Stimulated activated CD4-positive, alpha-beta T cell treated with anti-CD3 and anti-CD28 coated beads, Interleukin-12 subunit alpha, Interleukin-12 subunit beta, amount 100 ng/mL, for 4 hours (primary cell): ENCODE measurements at regions not wholly inside any gene's neighbourhood (a gene's known extent, or its start where the extent isn't known, plus 50 kb on each side); places are given as distances from the start of the nearest gene placed in this dataset.

Source experiments
- DNase-seq: peaks from one replicate; pipeline ENCODE4 v3.0.0-alpha.2; 2020

DNA sequence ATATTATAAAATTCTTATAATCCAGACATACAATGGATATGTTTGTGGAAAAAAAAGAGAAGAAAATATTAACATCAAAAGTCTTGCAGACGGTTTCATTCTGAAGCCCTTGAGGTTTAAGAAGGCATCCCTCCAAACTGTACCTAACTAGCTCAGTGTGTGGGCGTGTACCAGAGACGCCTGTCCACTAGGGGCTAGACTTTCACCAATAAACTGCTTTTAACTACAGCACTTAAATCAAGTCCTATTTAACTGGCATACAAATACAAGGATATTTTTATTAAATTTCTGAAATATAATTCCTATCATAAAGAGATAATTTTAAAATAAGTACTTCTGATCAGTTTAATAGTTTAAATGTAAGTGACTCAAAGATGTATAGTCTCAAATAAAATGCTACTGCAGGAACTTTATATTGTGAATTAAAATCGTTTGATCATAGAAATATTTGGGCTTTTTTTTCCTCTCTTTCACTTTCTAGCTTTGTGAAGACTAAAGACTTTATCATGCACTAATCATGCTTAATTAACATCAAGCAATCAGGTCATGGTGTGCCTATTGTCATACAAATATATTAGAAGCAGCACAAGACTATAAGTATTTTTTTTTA, 437.7 kb downstream of the SATB2 start:
- no peak for DNase-seq

DNA sequence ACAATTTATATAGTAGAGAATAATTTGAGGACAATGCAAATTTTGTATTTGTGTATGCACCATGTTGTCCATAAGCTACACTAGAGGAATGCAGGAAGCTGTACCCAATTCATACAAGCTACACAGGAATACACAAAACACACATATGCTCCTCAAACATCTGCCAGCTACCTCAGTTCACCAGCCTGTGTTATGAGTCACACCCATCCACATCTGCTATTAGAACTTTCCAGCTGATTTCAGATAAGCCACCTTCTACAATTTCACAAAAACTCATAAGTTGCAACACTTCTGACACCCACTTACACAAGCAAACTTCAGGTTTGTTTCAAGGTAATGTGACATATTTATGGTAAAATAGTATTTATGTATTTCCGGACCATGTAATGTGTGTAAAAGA, 438.9 kb downstream of the SATB2 start:
- DNase-seq, result no peak

DNA sequence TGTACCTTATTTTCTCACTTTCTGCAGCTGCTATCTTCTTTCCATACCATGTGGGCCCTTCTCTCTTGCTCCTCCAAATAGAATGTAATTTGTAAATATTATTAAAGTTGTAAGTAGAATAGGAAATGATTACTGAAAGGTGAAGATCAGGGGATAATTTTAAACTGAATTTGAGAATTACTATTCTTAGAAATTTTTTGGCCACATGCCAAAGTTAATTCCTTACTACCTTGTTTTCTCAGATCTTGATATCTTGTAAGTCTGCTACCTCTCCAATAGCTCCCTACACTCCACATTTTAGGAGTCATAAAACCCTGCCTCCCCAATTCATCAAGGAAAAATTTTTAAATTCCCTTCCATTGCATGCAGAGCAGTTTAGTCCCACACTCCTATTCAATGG, 442.7 kb downstream of the SATB2 start:
- no peak for DNase-seq

DNA sequence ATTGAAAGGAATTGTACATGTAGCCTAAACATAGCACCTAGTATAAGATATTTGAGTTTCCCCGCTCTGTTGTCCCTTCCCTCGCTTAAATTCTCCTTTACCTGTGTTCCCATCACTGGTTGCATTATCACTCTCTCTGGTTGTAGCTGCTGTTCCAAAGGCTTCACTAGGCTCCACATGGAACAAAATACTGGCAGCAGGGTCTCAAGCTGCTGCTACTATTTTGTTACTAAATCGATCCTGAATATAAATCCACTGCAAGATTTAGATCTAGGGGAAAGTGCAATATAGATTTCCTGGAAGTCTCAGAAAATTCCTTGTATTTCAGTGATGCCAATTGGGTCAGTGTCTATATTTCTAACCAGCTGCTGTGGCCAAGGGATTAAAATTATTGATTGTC, 443.5 kb downstream of the SATB2 start:
- no peak for DNase-seq

DNA sequence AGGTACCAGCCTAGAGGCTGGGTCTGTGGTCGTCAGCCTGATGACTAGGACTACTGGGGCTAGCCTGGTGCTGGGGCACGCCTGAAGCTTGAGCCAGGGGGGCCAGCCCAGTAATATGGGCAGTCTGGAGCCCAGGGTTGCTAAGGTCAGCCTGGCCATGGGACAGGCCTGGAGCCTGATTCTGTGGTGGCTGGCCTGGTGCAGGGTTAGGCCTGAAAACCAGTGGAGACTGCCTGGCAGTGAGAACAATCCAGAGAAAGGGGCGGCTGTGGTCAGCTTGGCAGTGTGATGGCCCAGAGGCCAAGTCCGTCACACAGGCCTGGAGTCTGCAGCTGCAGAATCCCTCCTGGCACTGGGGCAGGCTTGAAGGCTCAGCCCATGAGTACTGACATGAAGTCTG, 445.8 kb downstream of the SATB2 start:
- DNase-seq, result no peak

DNA sequence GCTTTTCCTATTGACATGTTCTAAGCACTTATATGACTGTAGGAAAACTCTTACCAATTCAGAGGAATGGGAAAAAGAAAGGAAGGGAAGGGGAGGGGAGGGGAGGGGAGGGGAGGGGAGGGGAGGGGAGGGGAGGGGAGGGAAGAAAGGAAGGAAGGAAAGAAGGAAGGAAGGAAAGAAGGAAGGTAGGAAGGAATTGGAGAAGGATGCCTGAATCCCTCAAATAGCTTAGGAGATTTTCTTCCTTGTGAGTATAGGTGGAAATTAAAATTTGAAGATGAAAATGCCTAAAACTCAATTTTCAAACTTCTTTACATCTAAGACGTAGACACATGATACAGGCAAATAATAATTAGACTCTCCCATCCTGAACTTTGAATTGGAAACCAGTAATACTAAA, 463.1 kb downstream of the SATB2 start:
- no peak for DNase-seq

DNA sequence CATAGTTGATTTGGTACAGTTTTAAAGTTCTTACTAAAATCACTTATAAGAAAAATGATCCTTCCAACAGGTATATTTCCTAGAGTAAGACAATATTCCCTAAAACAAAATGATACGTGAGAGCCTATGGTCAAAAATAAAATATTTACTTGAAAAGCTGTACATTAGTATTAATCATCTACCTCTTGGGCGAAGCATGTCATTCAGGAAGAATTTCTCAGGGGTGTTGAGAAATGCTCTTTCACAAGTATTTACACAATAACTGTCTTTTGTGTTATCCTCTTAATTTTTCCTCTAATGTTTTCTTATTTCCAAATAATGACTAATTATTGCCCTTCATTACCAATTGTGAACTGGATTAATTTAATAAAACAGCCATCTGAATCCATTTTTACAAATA, 466.3 kb downstream of the SATB2 start:
- DNase-seq, result no peak

DNA sequence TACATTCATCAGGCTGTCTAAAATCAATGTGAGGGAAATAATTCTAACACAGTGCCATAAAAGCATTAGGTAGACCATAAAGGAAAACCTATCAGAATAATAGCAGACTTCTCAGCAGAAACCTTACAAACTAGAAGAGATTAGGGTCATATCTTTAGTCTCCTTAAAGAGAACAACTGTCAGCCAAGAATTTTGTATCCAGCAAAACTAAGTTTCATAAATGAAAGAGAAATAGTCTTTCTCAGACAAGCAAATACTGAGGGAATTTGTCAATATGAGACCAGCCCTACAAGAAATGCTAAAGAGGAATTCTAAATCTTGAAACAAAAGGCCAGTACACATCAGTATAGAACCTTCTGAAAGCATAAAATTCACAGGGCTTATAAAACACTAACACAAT, 482.0 kb downstream of the SATB2 start:
- DNase-seq, result no peak

DNA sequence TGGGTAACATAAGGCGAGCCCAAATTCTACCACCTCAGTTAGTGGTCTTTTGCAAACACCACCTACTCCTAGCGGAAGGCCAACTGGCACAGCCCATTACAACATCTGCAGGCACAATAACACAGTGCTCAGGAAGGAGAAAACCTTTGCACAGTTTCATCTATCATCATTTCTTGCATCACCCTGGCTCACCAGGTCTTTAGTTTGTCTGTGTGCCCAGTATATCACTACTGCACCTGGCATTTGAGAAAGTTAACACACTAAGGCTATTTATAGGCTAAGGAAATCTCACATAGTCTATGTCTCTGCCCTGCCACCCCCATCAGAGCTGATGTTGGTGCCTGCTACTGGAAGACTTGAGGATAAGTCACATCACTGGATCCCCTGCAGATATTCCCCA, 484.0 kb downstream of the SATB2 start:
- no peak for DNase-seq

DNA sequence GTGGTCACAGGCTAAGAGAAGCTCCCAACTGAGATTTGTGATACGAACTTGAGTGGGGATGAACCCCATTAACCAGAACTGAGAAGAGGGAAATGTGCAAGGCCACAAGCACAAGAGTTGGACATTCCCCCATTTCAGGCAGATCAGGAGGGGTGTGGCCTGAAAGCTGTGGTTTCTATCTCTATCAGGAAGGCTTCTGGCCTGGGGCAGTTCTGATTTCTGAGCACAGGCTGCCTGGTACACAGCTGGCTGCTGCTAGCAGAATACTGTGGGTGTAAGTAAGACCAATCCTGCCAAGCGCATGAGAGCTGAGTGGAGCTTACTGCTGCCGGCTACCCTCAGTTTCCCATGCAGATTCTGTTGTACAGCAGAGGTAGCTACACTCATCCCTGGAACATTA, 484.6 kb downstream of the SATB2 start:
- no peak for DNase-seq

DNA sequence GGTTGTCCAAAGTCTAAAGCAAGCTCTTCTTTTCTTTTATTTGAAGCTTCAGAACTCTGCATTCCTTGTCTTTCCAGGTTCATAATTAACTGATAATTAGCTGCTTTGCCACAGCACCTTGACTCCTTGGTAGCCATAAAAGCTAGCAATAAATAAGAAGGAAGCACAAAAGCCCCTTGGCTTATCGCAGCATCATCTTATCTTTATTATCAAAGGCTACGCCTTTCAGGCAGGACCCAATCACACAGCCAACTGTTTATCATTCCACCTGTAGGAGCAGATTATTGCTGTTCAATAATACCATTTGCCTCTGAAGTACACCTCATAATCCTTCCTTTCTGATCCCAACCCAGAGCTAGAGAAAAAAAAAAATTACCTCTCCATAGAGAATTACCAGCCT, 489.2 kb downstream of the SATB2 start:
- no peak for DNase-seq

DNA sequence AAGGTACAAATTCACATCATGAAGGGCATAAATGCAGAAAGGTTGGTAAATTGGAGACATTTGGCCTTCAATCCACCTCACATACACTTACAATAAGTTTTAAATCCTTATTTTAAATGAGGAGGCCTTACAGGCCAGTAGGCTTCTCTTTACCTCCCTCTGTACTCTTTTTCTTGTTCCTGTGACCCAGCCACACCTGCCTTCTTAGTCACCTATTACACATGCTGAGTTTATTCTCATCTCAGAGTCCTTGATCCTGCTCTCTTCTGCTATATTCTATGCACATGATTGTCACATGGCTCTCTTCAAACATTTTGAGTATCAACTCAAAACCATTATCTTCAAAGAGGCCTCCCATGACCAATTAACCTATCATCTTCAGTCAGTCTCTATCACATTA, 491.5 kb downstream of the SATB2 start:
- no peak for DNase-seq

DNA sequence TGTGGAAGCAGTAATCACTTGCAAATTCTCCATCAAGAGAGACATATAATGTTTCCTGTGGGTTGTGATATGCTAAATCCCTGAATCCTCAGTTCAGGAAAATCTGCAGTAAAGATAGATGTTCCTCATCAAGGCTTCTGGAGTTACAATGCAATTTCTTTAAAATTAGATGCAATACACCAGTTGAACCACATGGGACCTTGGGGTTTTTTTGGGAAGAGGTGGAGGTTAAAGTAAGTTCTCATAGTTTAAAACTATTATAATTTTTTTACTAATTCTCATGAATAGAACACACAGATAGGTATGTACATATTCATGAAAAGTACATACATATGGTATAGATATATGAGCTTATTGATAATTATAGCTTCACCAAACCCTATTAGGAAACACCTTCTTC, 496.2 kb downstream of the SATB2 start:
- DNase-seq, result no peak

DNA sequence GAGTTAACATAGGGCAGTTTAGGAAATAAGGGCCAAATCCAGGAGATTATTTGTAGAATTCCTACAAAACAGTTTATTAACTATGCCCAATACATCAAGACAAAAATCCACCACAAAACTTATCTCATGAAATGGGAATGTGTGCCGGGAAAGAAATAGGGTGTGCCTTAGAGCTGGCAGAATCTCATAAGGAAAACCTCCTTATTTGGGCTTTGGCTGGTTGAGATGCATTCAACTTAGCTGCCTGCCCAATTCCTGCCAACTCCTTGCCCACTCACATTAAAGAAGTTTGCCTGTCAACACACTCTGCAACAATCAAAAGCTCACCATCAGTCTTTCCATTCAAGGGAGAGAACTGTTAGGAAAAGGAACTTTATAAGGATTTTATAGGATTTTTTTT, 500.6 kb downstream of the SATB2 start:
- no peak for DNase-seq

DNA sequence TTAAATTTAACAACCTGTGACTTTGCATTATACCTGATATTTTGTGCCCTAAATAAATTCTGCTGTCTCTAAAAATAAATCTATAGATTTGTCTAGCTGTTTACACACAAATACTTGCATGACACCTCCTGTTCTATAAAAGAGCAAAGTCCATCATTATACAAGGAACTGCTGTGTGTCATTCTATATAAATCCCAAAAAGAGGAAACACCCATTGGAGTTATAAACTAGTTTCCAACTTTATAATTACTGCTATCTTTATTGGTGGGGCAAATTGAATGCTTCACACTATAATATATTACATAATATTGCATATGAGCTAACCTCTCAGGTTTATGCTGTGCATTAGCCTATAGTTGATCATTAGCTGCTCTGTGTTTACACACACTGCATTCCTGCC, 504.4 kb downstream of the SATB2 start:
- DNase-seq, result no peak

DNA sequence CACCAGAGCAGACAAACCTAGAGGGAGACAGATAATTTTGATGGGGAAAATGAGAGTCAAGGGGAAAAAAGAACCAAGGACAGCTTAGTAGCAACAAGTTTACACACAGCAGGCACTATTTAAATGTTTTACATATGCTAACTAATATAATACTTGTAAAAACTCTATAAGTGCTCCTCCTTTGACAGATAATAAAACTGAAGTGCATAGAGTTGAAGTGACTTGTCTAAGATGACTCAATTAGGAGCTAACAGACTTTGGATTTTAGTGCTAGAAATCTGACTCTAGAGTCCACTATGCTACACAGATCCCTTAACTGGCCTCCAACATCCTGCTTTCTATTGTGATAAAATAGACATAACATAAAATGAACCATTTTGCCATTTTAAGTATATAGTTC, 506.9 kb downstream of the SATB2 start:
- no peak for DNase-seq

DNA sequence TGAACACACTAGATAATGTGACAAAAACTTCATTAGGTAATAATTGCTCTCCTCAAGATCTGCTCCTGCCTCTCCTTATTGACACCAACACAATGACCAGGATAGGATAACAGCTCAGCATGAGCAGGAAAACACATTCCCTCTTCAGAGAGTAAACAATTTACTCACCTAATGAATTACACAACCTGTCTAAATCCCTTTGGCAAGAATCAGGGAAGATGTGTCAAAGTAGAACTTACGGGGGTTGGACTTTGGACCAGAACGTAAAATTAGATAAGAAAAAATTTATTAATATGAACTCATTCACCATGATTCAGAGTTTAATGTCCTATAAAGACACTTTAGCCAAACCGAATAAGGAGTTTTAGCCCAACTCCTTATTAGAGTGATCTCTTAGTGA, 512.2 kb downstream of the SATB2 start:
- no peak for DNase-seq

DNA sequence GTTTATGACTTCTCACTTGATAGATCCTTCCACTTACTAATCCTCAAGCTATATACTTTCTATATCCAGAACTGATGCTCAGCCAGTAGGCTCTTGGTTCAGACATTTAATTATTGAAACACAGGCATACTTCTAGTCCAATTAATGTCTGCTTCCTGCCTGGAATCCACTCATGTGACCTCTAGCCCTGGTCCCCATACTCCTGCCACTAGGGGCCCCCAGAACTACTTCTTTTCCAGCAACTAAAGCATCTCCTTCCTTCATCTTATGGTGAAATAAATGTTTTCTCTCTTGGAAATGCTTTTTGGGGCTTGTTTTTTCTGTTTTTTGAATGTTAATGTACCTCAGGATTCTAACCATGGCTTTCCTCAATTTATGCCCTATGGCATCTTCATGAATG, 527.6 kb downstream of the SATB2 start:
- DNase-seq, result no peak

DNA sequence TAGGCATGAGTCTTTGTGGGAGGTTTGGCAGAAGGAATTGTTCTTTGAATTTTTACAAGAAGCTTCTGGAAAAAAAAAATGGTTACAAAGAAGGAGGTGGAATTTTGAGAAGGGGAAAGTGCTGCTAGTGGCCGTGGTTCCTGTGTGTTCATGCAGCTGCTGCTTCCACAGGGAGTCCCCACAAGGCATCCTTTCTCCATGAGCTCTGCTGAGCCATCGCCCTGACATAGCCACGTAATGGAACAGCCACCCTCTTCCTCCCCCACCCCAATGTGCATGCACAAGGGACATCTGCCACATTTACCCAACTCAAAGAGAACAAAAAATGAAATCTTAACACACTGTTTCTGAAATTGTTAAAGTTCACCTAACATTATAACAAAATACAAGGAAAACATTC, 529.7 kb downstream of the SATB2 start:
- DNase-seq, result no peak

DNA sequence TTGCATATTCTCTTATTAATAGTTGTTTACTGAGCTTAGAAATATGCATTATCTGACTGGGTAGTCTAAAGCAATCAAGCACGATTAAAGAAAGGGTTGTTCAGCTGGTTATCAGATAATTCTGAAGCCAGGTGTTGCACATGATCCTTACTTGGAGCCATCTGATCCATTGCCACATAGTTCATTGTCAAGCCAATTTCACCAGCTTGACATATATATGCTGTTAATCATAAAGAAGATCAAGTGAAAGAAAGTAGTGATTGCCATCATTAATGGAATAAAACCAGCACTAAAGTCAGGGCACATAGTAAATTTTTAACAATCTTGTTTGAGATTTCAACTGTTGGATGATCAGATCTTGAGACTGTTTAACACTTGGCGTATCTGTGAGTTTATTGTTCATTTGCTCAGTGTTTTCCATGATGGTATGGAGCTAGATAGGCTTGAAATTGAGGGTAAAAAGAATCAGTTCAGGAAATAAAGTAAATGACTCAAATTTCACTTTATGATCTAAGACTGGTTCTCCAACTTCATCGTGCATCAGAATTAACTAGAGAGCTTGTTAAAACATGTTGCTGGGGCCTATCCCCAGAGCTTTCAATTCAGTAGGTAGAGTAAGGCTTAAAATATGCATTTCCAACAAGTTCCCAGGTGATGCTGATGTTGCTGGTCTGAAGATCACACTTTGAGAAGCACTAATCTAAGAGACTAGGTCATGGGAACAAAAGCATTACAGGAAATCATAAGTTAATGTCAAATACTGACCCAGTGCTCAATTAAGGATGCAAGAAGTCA, 539.6 kb downstream of the SATB2 start:
- DNase-seq, result no peak

DNA sequence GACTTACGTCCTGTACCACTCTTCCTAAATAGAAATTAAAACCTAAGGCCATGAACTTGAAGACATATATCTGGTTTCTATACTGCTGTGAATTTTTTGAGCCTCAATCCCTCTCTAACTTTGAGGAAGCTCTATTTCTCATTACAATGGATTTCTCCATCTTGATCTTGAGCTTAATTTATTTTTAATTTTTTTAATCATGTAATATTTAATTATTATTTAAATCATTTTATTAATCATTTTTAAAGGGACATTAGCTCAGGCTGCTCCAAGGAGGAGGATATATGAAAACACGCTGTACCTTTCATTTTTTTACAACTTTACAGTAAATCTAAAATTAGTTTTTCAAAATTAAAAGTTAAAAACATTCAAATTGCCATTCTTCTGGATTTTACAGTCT, 540.5 kb downstream of the SATB2 start:
- no peak for DNase-seq

DNA sequence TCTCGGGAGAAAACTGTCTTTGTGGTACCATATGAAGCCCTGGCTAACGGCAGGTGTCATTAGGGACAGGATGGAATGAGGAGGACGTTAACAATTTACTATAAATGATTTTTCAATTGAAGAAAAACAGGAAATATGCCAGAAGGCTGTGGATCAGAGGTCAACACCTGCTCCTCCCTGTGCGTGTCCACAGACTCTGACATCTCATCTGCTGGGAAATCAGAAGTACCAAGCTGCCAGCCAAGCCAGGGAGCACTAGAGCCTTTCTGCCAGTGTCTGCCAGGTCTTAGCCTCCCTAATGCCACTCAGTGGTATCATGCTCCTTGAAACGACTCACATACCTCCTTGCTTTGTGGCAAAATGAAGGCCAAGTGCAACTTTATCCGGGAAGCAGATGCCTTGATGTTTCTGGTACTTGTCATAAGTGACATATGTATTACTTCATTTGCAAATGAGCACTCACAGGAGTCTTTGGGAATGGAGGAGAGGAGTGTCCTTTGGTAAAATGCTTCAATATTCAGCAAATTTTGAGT, 541.1 kb downstream of the SATB2 start:
- no peak for DNase-seq

DNA sequence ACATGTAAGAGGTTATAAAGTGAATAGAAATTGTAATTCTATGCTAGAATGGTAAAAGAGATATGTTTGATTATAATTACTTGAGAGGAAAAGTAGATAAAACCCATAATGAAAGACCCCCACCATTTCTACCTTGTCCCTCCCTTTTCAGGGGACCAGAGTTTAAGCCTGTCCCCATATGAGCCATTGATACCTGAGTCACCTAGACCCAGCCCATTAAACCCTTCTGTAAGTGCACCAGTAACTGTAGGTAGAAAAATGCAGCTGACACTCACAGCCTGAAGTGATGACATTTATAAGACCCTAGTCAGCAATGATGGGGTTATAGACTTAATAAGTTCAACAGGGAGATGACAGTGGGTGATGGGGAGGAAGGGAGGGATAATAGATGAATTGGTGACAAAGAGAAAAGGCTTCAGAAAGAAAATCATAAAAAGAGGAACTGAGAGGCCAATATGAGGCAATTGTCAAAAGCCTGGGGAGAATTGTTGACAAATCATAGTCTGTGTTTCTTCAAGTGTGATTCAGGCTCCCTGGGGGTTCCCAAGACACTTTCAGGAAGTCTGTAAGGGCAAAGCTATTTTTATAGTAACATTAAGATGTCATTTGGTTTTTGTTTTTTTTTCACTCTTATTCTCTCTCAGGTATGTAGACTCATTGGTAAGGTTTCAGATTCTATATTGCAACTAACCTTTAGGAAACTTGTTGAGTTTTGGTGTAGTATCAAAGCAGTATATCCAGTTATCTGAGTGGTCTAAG, 544.2 kb downstream of the SATB2 start:
- no peak for DNase-seq
